HepG2 (cell line): ENCODE measurements at regions not wholly inside any gene's neighbourhood (a gene's known extent, or its start where the extent isn't known, plus 50 kb on each side); places are given as distances from the start of the nearest gene placed in this dataset.

Experiments used
- ATF3 ChIP-seq: sonication (generic); formaldehyde crosslinking; IDR thresholded peaks from 2 replicates; pipeline ENCODE4 v1.4.0; 2020; ENCODE audit warnings: missing genetic modification reagents
- ATRX ChIP-seq: sonication (generic); formaldehyde crosslinking; IDR thresholded peaks from 2 replicates; pipeline ENCODE4 v1.4.0; 2020; ENCODE audit warnings: missing genetic modification reagents, borderline replicate concordance
- CHD2 ChIP-seq: IDR thresholded peaks from 2 replicates; pipeline ENCODE4 v1.6.1; 2011; ENCODE audit warnings: low read depth, low read length, improper control_type of control experiment
- ERF ChIP-seq: IDR thresholded peaks from 2 replicates; pipeline ENCODE4 v1.6.1; 2018; ENCODE audit warnings: missing biosample characterization, missing genetic modification reagents
- FOXK1 ChIP-seq: sonication (generic); formaldehyde crosslinking; IDR thresholded peaks from 2 replicates; pipeline ENCODE4 v1.4.0; 2020; ENCODE audit warnings: low read depth, missing genetic modification reagents, borderline replicate concordance
- FOXO1 ChIP-seq: sonication (generic); formaldehyde crosslinking; IDR thresholded peaks from 2 replicates; pipeline ENCODE4 v1.4.0; 2020; ENCODE audit warnings: missing genetic modification reagents
- FOXP1 ChIP-seq, 2 experiments: fragments of 450-650 bp in 1 of 2; IDR thresholded peaks; 2 replicates each; pipeline ENCODE4 v1.6.1; 2017 to 2018; ENCODE audit warnings: antibody characterized with exemption in 1 of 2
- MAFF ChIP-seq: IDR thresholded peaks from 2 replicates; pipeline ENCODE4 v1.6.1; 2011; ENCODE audit warnings: low read depth, low read length, improper control_type of control experiment
- SMARCE1 ChIP-seq: fragments of 450-650 bp; IDR thresholded peaks from 2 replicates; pipeline ENCODE4 v1.6.1; 2017; ENCODE audit warnings: borderline replicate concordance
- SOX13 ChIP-seq, 3 experiments: fragments of 450-650 bp in 1 of 3; sonication (generic) in 1 of 3; formaldehyde crosslinking in 1 of 3; IDR thresholded peaks in 2 of 3; conservative IDR thresholded peaks in 1 of 3; 2 replicates each; pipeline versions ENCODE4 v1.5.0 to v1.6.1; 2016 to 2020; ENCODE audit warnings: antibody characterized with exemption in 1 of 3, mild to moderate bottlenecking in 1 of 3, missing compliant biosample characterization in 1 of 3, missing genetic modification reagents in 1 of 3, moderate library complexity in 1 of 3
- TFDP1 ChIP-seq: IDR thresholded peaks from 2 replicates; pipeline ENCODE4 v1.6.1; 2016; ENCODE audit warnings: missing compliant biosample characterization, missing genetic modification reagents, borderline replicate concordance
- TGIF2 ChIP-seq: IDR thresholded peaks from 2 replicates; pipeline ENCODE4 v1.6.1; 2016; ENCODE audit warnings: control low read depth, missing compliant biosample characterization
- TMF1 ChIP-seq: sonication (generic); formaldehyde crosslinking; IDR thresholded peaks from 2 replicates; pipeline ENCODE4 v1.8.1; 2022; ENCODE audit warnings: low read depth, missing genetic modification reagents
- ZBTB3 ChIP-seq: sonication (generic); formaldehyde crosslinking; IDR thresholded peaks from 2 replicates; pipeline ENCODE4 v1.4.0; 2020; ENCODE audit warnings: low read depth, mild to moderate bottlenecking, moderate library complexity, missing genetic modification reagents, borderline replicate concordance
- ZFP37 ChIP-seq: sonication (generic); formaldehyde crosslinking; IDR thresholded peaks from 2 replicates; pipeline ENCODE4 v1.4.0; 2020; ENCODE audit warnings: missing genetic modification reagents, borderline replicate concordance
- ZMAT3 ChIP-seq: sonication (generic); formaldehyde crosslinking; conservative IDR thresholded peaks from 2 replicates; pipeline ENCODE4 v1.7.0; 2021; ENCODE audit warnings: missing genetic modification reagents
- ZNF326 ChIP-seq: sonication (generic); formaldehyde crosslinking; IDR thresholded peaks from 2 replicates; pipeline ENCODE4 v1.4.0; 2020; ENCODE audit warnings: missing genetic modification reagents, borderline replicate concordance
- ZNF883 ChIP-seq: sonication (generic); formaldehyde crosslinking; IDR thresholded peaks from 2 replicates; pipeline ENCODE4 v1.5.1; 2020; ENCODE audit warnings: mild to moderate bottlenecking, missing genetic modification reagents; ENCODE audit errors: not compliant biosample characterization
- TF ChIP-seq, protein P1 (sequence below): sonication (generic); formaldehyde crosslinking; IDR thresholded peaks from 2 replicates; pipeline ENCODE4 v1.5.0; 2020; ENCODE audit warnings: mild to moderate bottlenecking, missing genetic modification reagents, borderline replicate concordance
- TF ChIP-seq, protein P2 (sequence below): sonication (generic); formaldehyde crosslinking; conservative IDR thresholded peaks from 2 replicates; pipeline ENCODE4 v1.5.0; 2020; ENCODE audit warnings: missing genetic modification reagents

DNA sequence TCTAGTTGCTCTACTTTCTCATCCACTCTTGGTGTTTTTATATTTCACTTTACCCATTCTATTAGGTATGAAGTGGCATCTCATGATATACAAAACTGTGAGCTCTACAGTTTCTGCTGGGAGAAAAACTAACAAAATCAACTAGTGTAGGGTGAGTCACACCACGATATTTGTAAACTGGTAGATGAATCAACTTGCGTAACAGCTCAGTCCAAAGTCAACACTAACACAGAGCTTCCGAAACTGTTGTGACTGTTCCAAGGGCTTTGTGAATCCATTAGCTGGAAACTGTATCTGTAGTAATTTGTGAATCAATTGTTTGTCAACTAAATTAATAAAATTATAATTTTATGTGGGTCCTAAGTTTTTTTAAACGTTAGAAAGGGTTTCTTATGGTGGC is 119.8 kb upstream of the TSPAN5 start (continued):
- TF ChIP-seq, protein P1, sequence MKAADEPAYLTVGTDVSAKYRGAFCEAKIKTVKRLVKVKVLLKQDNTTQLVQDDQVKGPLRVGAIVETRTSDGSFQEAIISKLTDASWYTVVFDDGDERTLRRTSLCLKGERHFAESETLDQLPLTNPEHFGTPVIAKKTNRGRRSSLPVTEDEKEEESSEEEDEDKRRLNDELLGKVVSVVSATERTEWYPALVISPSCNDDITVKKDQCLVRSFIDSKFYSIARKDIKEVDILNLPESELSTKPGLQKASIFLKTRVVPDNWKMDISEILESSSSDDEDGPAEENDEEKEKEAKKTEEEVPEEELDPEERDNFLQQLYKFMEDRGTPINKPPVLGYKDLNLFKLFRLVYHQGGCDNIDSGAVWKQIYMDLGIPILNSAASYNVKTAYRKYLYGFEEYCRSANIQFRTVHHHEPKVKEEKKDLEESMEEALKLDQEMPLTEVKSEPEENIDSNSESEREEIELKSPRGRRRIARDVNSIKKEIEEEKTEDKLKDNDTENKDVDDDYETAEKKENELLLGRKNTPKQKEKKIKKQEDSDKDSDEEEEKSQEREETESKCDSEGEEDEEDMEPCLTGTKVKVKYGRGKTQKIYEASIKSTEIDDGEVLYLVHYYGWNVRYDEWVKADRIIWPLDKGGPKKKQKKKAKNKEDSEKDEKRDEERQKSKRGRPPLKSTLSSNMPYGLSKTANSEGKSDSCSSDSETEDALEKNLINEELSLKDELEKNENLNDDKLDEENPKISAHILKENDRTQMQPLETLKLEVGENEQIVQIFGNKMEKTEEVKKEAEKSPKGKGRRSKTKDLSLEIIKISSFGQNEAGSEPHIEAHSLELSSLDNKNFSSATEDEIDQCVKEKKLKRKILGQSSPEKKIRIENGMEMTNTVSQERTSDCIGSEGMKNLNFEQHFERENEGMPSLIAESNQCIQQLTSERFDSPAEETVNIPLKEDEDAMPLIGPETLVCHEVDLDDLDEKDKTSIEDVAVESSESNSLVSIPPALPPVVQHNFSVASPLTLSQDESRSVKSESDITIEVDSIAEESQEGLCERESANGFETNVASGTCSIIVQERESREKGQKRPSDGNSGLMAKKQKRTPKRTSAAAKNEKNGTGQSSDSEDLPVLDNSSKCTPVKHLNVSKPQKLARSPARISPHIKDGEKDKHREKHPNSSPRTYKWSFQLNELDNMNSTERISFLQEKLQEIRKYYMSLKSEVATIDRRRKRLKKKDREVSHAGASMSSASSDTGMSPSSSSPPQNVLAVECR: peak; percentile 34; the same call in 1 of the 2 replicates
- peak; percentile 87 for TF ChIP-seq ATF3
- no peak for TF ChIP-seq SOX13 (IDR thresholded peaks at IDR 0.05)
- TF ChIP-seq SOX13 (CRISPR knock-in tag; conservative IDR thresholded peaks at IDR 0.05 in 1 of 2, IDR thresholded peaks at IDR 0.05 in 1 of 2): peak in 1 of 2 experiments; percentile 80; a peak in 1 of 4 replicates
- TF ChIP-seq FOXO1: peak; percentile 90
- TF ChIP-seq ZNF883: no peak
- TF ChIP-seq ZFP37 (CRISPR knock-in tag): no peak
- no peak for TF ChIP-seq ZMAT3 (CRISPR knock-in tag)
- TF ChIP-seq ZNF326 (CRISPR knock-in tag): no peak
- no peak for TF ChIP-seq ATRX (CRISPR knock-in tag)
- 0 out of 2 replicates have a peak, but pooled peaks have one; percentile 29 for TF ChIP-seq SMARCE1
- TF ChIP-seq ZBTB3 (CRISPR knock-in tag): no peak
- TF ChIP-seq ERF: peak; percentile 49; the same call in 1 of the 2 replicates
- peak; percentile 81; the same call in 1 of the 2 replicates for TF ChIP-seq FOXP1 (IDR thresholded peaks at IDR 0.05)
- peak; percentile 98 for TF ChIP-seq FOXP1 (CRISPR knock-in tag; IDR thresholded peaks at IDR 0.05)
- no peak for TF ChIP-seq TMF1
- TF ChIP-seq, protein P2, sequence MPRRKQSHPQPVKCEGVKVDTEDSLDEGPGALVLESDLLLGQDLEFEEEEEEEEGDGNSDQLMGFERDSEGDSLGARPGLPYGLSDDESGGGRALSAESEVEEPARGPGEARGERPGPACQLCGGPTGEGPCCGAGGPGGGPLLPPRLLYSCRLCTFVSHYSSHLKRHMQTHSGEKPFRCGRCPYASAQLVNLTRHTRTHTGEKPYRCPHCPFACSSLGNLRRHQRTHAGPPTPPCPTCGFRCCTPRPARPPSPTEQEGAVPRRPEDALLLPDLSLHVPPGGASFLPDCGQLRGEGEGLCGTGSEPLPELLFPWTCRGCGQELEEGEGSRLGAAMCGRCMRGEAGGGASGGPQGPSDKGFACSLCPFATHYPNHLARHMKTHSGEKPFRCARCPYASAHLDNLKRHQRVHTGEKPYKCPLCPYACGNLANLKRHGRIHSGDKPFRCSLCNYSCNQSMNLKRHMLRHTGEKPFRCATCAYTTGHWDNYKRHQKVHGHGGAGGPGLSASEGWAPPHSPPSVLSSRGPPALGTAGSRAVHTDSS (CRISPR knock-in tag): no peak
- no peak for TF ChIP-seq TFDP1 (CRISPR knock-in tag)
- TF ChIP-seq MAFF: 0 out of 2 replicates have a peak, but pooled peaks have one; percentile 1
- TF ChIP-seq FOXK1: peak; percentile 84; the same call in 1 of the 2 replicates
- no peak for TF ChIP-seq TGIF2 (CRISPR knock-in tag)
- no peak for TF ChIP-seq CHD2
